Gastrocnemius medialis (tissue), 4 donors: ENCODE measurements at regions not wholly inside any gene's neighbourhood (a gene's known extent, or its start where the extent isn't known, plus 50 kb on each side); places are given as distances from the start of the nearest gene placed in this dataset.

Experiments used
- POLR2A ChIP-seq, 2 donors: fragments of 450-650 bp; IDR thresholded peaks; one replicate each; pipeline ENCODE4 v1.6.1; 2017; ENCODE audit warnings: antibody characterized with exemption in 2 of 2, mild to moderate bottlenecking in 2 of 2, moderate library complexity in 2 of 2
- TF ChIP-seq, protein P1 (sequence below), 5 experiments: fragments of 450-650 bp in 3 of 5; fragments of 200-600 bp in 2 of 5; sonication (generic) in 2 of 5; IDR thresholded peaks in 4 of 5; conservative IDR thresholded peaks in 1 of 5; 1 replicate in 4 of 5; 2 replicates in 1 of 5; pipeline ENCODE4 v1.5.1; 2016 to 2019; ENCODE audit warnings: antibody characterized with exemption in 5 of 5, mild to moderate bottlenecking in 3 of 5, moderate library complexity in 3 of 5

GRCh38 chr3:152037297-152037696 is 163.9 kb downstream of the SUCNR1 start:
- TF ChIP-seq, protein P1, sequence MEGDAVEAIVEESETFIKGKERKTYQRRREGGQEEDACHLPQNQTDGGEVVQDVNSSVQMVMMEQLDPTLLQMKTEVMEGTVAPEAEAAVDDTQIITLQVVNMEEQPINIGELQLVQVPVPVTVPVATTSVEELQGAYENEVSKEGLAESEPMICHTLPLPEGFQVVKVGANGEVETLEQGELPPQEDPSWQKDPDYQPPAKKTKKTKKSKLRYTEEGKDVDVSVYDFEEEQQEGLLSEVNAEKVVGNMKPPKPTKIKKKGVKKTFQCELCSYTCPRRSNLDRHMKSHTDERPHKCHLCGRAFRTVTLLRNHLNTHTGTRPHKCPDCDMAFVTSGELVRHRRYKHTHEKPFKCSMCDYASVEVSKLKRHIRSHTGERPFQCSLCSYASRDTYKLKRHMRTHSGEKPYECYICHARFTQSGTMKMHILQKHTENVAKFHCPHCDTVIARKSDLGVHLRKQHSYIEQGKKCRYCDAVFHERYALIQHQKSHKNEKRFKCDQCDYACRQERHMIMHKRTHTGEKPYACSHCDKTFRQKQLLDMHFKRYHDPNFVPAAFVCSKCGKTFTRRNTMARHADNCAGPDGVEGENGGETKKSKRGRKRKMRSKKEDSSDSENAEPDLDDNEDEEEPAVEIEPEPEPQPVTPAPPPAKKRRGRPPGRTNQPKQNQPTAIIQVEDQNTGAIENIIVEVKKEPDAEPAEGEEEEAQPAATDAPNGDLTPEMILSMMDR (IDR thresholded peaks at IDR 0.05 in 4 of 5, conservative IDR thresholded peaks at IDR 0.05 in 1 of 5) = no peak
- TF ChIP-seq POLR2A (IDR thresholded peaks at IDR 0.05) = no peak
